ENCODE measurements at regions not wholly inside any gene's neighbourhood (a gene's known extent, or its start where the extent isn't known, plus 50 kb on each side); places are given as distances from the start of the nearest gene placed in this dataset.
"Not testable (repeated sequence)": the region's sequence is repeated elsewhere in the genome, so short reads cannot be mapped to it uniquely, and the experiment has no call there.

GRCh38 chr16:7775072-7775488, 442.4 kb downstream of the RBFOX1 start:
- DNase-seq: no peak

DNA sequence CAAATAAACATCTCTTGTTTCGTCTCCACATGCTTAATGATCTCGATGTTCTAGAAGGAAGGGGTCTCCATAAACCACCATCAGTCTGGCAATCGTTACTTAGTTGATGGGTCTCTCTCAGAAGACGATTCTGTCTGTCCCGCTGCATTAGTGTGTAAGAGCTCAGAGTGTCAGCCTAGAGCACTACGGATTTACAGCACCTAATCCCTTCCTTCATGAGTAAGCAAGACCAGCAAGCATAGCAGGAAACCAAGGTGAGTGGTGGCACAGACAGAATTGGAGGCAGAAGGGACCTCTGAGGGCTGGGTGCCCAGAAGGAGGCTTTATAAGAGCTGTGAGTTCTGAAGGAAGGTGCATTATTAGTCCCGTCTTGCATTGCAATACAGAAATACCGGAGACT, 440.1 kb downstream of the RBFOX1 start:
- no peak for DNase-seq

DNA sequence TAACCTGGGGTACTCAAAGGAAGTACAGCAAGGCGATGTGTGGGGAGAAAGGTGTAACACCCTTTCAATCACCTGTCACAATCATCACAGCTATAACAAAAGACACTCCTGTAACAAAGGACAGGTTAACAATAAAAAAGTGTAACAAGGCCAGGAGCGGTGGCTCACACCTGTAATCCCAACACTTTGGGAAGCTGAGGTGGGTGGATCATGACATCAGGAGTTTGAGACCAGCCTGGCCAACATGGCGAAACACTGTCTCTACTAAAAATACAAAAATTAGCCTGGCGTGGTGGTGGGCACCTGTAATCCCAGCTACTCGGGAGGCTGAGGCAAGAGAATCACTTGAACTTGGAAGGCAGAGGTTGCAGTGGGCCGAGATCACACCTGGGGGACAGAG, 436.4 kb downstream of the RBFOX1 start:
- DNase-seq: not testable (repeated sequence)

DNA sequence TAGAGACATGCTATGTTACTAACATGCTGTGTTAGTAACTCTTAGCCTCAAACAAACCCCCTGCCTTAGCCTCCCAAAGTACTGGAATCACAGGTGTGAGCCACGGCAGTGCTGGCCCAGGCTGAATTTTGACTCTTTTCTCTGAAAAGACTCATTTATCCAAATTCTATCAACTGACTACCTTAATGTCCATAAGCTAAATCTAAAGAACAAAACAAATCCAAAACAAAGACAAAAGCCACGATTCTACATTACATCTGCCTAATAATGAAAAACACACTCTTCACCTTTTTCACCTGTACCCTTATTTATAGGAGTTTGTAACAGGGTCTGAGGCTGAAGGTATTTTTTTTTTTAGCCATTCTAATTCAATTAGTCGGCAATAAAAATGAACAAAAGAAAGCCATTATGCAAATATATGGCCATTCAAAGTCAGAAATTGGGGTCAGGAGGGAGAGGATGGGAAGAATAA, 432.5 kb downstream of the RBFOX1 start:
- DNase-seq: no peak

DNA sequence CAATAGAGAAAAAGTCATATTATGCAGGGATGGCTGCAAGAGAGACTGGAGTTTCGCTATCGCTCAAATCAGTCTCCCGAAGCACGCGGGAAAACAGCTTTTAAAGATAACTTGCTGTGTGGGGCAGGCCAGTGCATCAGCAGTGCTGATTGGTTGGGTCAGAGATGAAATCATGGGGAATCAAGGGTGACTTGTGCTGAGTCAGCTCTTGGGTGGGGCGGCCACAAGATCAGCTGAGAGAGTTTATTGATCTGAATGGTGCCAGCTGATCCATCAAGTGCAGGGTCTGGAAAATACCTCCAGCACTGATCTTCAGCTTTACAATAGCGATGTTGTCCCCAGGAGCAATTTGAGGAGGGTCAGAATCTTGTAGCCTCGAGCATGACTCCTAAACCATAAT, 430.5 kb downstream of the RBFOX1 start:
- no peak for DNase-seq
